ENCODE measurements at regions not wholly inside any gene's neighbourhood (a gene's known extent, or its start where the extent isn't known, plus 50 kb on each side); places are given as distances from the start of the nearest gene placed in this dataset.

GRCh38 chr9:26391036-26391435 is 501.6 kb downstream of the CAAP1 start:
- no peaks in the 10 kb centered on the region for H3K4me1 ChIP-seq
- intact Hi-C loops (cut with DNase I), result no loop called here
- no peak for DNase-seq
- no peaks in the 10 kb centered on the region for H3K36me3 ChIP-seq
- H3K27me3 ChIP-seq, result no peaks in the 10 kb centered on the region
- H3K27ac ChIP-seq, result no peak overlapping the region
- H3K4me3 ChIP-seq, result no peak overlapping the region
- H3K9me3 ChIP-seq, result peaks cover 0 to 17% of the 10 kb centered on the region in 2 donors
- ATAC-seq, result no peak
- TF ChIP-seq CTCF (IDR thresholded peaks at IDR 0.05), result no peak

- no peak overlapping the region for H3K4me3 ChIP-seq
- H3K4me1 ChIP-seq, result no peaks in the 10 kb centered on the region
- H3K36me3 ChIP-seq, result no peaks in the 10 kb centered on the region
- no peaks in the 10 kb centered on the region for H3K27me3 ChIP-seq
- intact Hi-C loops (cut with DNase I), result no loop called here
- ATAC-seq (no peak), DNase-seq (no peak)
- peaks cover 0 to 4% of the 10 kb centered on the region in 2 donors for H3K9me3 ChIP-seq
- H3K27ac ChIP-seq, result no peak overlapping the region
- TF ChIP-seq CTCF (IDR thresholded peaks at IDR 0.05), result no peak
Measured at GRCh38 chr9:26375448-26375847, 517.2 kb downstream of the CAAP1 start.

- intact Hi-C loops (cut with DNase I), result no loop called here
- no peak overlapping the region for H3K27ac ChIP-seq
- no peak for TF ChIP-seq CTCF (IDR thresholded peaks at IDR 0.05)
Measured at GRCh38 chr9:26373616-26374015, 519.0 kb downstream of the CAAP1 start.

GRCh38 chr9:26371236-26371635 is 521.4 kb downstream of the CAAP1 start:
- ATAC-seq (no peak), DNase-seq (no peak)
- no peaks in the 10 kb centered on the region for H3K27me3 ChIP-seq
- H3K4me1 ChIP-seq, result no peaks in the 10 kb centered on the region
- no peaks in the 10 kb centered on the region for H3K36me3 ChIP-seq
- H3K4me3 ChIP-seq, result no peak overlapping the region
- no peak for TF ChIP-seq CTCF (IDR thresholded peaks at IDR 0.05)
- no peak overlapping the region for H3K27ac ChIP-seq
- intact Hi-C loops (cut with DNase I), result no loop called here
- no peaks in the 10 kb centered on the region for H3K9me3 ChIP-seq

More at GRCh38 chr9:26373616-26374015, 519.0 kb downstream of the CAAP1 start:
- Histone ChIP-seq H3K4me3 (no peak overlapping the region), H3K36me3 (no peaks in the 10 kb centered on the region), H3K27me3 (no peaks in the 10 kb centered on the region), H3K9me3 (peaks cover 0 to 4% of the 10 kb centered on the region in 2 donors), H3K4me1 (no peaks in the 10 kb centered on the region)
- no peak for ATAC-seq
- no peak for DNase-seq

GRCh38 chr9:26369093-26369492 is 523.5 kb downstream of the CAAP1 start:
- H3K4me1 ChIP-seq, result no peaks in the 10 kb centered on the region
- DNase-seq (no peak), ATAC-seq (no peak)
- H3K9me3 ChIP-seq, result no peaks in the 10 kb centered on the region
- TF ChIP-seq CTCF (IDR thresholded peaks at IDR 0.05), result no peak
- no peaks in the 10 kb centered on the region for H3K27me3 ChIP-seq
- H3K36me3 ChIP-seq, result no peaks in the 10 kb centered on the region
- no peak overlapping the region for H3K4me3 ChIP-seq
- intact Hi-C loops (cut with DNase I), result no loop called here
- H3K27ac ChIP-seq, result no peak overlapping the region
